IMR-90 (cell line): ENCODE measurements at regions not wholly inside any gene's neighbourhood (a gene's known extent, or its start where the extent isn't known, plus 50 kb on each side); places are given as distances from the start of the nearest gene placed in this dataset.

Experiments
- ATAC-seq: fragments of 200-7000 bp; cut with Tn5 transposase; 2 replicates; pipeline ENCODE4 v1.9.1; 2020; ENCODE audit warnings: low read depth, mild to moderate bottlenecking, moderate library complexity
- BruUV-seq: library from RNA; stranded (reverse); fragments of 400-500 nt; replicated peaks from 2 replicates; lab custom pipeline; 2021; lab: Mats Ljungman, UMichigan
- CTCF ChIA-PET: fragments of 300-600 bp; formaldehyde crosslinking; extraction: SDS; loops from one replicate; lab custom pipeline; 2021; ENCODE audit warnings: antibody characterized with exemption; lab: Yijun Ruan, JAX
- POLR2A ChIA-PET: fragments of 300-600 bp; sonication (Branson Sonifier 250); formaldehyde crosslinking; loops from one replicate; lab custom pipeline; 2022; ENCODE audit warnings: antibody characterized with exemption; ENCODE audit not compliant: unreplicated experiment; lab: Charles Lee
- DNase-seq: peaks from one replicate; pipeline ENCODE4 v3.0.0; 2013
- H2AFZ ChIP-seq: replicated peaks from 2 replicates; pipeline ENCODE3; 2013; ENCODE audit warnings: low read length, mild to moderate bottlenecking; ENCODE audit not compliant: poor library complexity
- H2AK5ac ChIP-seq: 2 replicates; pipeline ENCODE4 v1.6.1; 2013; ENCODE audit warnings: low read depth, low read length, inconsistent platforms
- H2AK9ac ChIP-seq: replicated peaks from 2 replicates; pipeline ENCODE3; 2013; ENCODE audit warnings: mild to moderate bottlenecking, low read depth, low read length, moderate library complexity; ENCODE audit not compliant: poor library complexity
- H2BK120ac ChIP-seq: 2 replicates; pipeline ENCODE4 v1.6.1; 2013; ENCODE audit warnings: low read depth, low read length, inconsistent platforms
- H2BK15ac ChIP-seq: 3 replicates; pipeline ENCODE4 v1.6.1; 2013; ENCODE audit warnings: low read depth, low read length, inconsistent platforms
- H2BK20ac ChIP-seq: 2 replicates; pipeline ENCODE4 v1.6.1; 2013; ENCODE audit warnings: low read depth, mild to moderate bottlenecking, inconsistent platforms, low read length, moderate library complexity
- H2BK5ac ChIP-seq: 2 replicates; pipeline ENCODE4 v1.6.1; 2013; ENCODE audit warnings: mild to moderate bottlenecking, low read depth, low read length, inconsistent platforms; ENCODE audit not compliant: poor library complexity, severe bottlenecking
- H3K14ac ChIP-seq: replicated peaks from 2 replicates; pipeline ENCODE4 v1.6.1; 2013; ENCODE audit warnings: low read depth, low read length, inconsistent platforms
- H3K18ac ChIP-seq: 2 replicates; pipeline ENCODE4 v1.6.1; 2013; ENCODE audit warnings: low read depth, low read length, control low read depth
- H3K23ac ChIP-seq: 2 replicates; pipeline ENCODE4 v1.6.1; 2013; ENCODE audit warnings: low read depth, low read length, inconsistent platforms
- H3K27ac ChIP-seq: 2 replicates; pipeline ENCODE4 v1.5.1; 2013; ENCODE audit warnings: mild to moderate bottlenecking, control low read depth, low read length; ENCODE audit not compliant: insufficient read depth
- H3K27me3 ChIP-seq: 2 replicates; pipeline ENCODE4 v1.6.1; 2013; ENCODE audit warnings: low read length; ENCODE audit not compliant: control insufficient read depth, insufficient read depth
- H3K36me3 ChIP-seq: 2 replicates; pipeline ENCODE4 v1.6.1; 2013; ENCODE audit warnings: low read length, mixed read lengths; ENCODE audit not compliant: control insufficient read depth, insufficient read depth
- H3K4ac ChIP-seq: 2 replicates; pipeline ENCODE4 v1.6.1; 2013; ENCODE audit warnings: low read depth, low read length, inconsistent platforms
- H3K4me1 ChIP-seq: 2 replicates; pipeline ENCODE4 v1.6.1; 2013; ENCODE audit warnings: low read length, mixed read lengths; ENCODE audit not compliant: control insufficient read depth, insufficient read depth
- H3K4me2 ChIP-seq: 2 replicates; pipeline ENCODE4 v1.6.1; 2013; ENCODE audit warnings: low read depth, mild to moderate bottlenecking, control low read depth, low read length, moderate library complexity
- H3K4me3 ChIP-seq: 2 replicates; pipeline ENCODE4 v1.5.1; 2013; ENCODE audit warnings: low read depth, mild to moderate bottlenecking, control low read depth, low read length, moderate library complexity; ENCODE audit not compliant: insufficient read depth
- H3K56ac ChIP-seq: 2 replicates; pipeline ENCODE4 v1.6.1; 2013; ENCODE audit warnings: low read length, inconsistent platforms; ENCODE audit not compliant: insufficient read depth; ENCODE audit errors: extremely low read depth
- H3K79me1 ChIP-seq, 2 experiments: 2 replicates each; pipeline ENCODE4 v1.6.1; 2013; ENCODE audit warnings: low read length in 2 of 2, inconsistent platforms in 1 of 2, low read depth in 1 of 2
- H3K9ac ChIP-seq: 2 replicates; pipeline ENCODE4 v1.6.1; 2013; ENCODE audit warnings: low read depth, low read length, control low read depth
- H3K9me1 ChIP-seq: 2 replicates; pipeline ENCODE4 v1.6.1; 2013; ENCODE audit warnings: low read length, inconsistent platforms; ENCODE audit not compliant: insufficient read depth
- H3K9me3 ChIP-seq: 2 replicates; pipeline ENCODE4 v1.6.1; 2013; ENCODE audit warnings: low read length; ENCODE audit not compliant: control insufficient read depth, insufficient read depth
- H4K20me1 ChIP-seq: 2 replicates; pipeline ENCODE4 v1.6.1; 2013; ENCODE audit warnings: low read length, inconsistent platforms; ENCODE audit not compliant: insufficient read depth
- H4K5ac ChIP-seq: 2 replicates; pipeline ENCODE4 v1.6.1; 2013; ENCODE audit warnings: mild to moderate bottlenecking, low read depth, low read length, control low read depth
- H4K8ac ChIP-seq, 2 experiments: 2 replicates each; pipeline ENCODE4 v1.6.1; 2013; ENCODE audit warnings: low read depth in 2 of 2, low read length in 2 of 2, control low read depth in 1 of 2, inconsistent platforms in 1 of 2
- H4K91ac ChIP-seq: 2 replicates; pipeline ENCODE4 v1.6.1; 2013; ENCODE audit warnings: low read depth, low read length, inconsistent platforms; ENCODE audit not compliant: insufficient read depth
- CEBPB ChIP-seq: IDR thresholded peaks from 2 replicates; pipeline ENCODE4 v1.6.1; 2012; ENCODE audit warnings: low read depth, low read length, improper control_type of control experiment
- RAD21 ChIP-seq: IDR thresholded peaks from 2 replicates; pipeline ENCODE4 v1.6.1; 2012; ENCODE audit warnings: low read length, improper control_type of control experiment
- WGBS, 2 experiments: methylation state at CpG; one replicate each; pipeline versions ENCODE4 v1.1.5 to v1.1.7; 2013; ENCODE audit warnings: missing lambda C conversion rate in 2 of 2; ENCODE audit not compliant: insufficient read length in 1 of 2; ENCODE audit errors: extremely low coverage in 2 of 2; 5-methylcytosine and 5-hydroxymethylcytosine counted together
- dilution Hi-C: fragments of 300-500 bp; cut with HindIII; formaldehyde crosslinking; loops from one replicate; pipeline ENCODE4 v1.14.3; 2018; ENCODE audit warnings: low sequenced_read_pairs; ENCODE audit not compliant: unreplicated experiment
- in situ Hi-C: fragments of 300-500 bp; cut with MboI; formaldehyde crosslinking; loops from 3 replicates; pipeline ENCODE4 v1.14.3; 2019; ENCODE audit warnings: low sequenced_read_pairs, inconsistent platforms, mixed read lengths
- intact Hi-C: fragments of 100-400 bp; cut with micrococcal nuclease; formaldehyde crosslinking; loops from 2 replicates; pipeline ENCODE4 v1.10.0; 2022
- TF ChIP-seq, protein P1 (sequence below): fragments of 150-350 bp; IDR thresholded peaks from 2 replicates; pipeline ENCODE4 v1.6.1; 2017; ENCODE audit warnings: mild to moderate bottlenecking, antibody characterized with exemption, low read length, low read depth

DNA sequence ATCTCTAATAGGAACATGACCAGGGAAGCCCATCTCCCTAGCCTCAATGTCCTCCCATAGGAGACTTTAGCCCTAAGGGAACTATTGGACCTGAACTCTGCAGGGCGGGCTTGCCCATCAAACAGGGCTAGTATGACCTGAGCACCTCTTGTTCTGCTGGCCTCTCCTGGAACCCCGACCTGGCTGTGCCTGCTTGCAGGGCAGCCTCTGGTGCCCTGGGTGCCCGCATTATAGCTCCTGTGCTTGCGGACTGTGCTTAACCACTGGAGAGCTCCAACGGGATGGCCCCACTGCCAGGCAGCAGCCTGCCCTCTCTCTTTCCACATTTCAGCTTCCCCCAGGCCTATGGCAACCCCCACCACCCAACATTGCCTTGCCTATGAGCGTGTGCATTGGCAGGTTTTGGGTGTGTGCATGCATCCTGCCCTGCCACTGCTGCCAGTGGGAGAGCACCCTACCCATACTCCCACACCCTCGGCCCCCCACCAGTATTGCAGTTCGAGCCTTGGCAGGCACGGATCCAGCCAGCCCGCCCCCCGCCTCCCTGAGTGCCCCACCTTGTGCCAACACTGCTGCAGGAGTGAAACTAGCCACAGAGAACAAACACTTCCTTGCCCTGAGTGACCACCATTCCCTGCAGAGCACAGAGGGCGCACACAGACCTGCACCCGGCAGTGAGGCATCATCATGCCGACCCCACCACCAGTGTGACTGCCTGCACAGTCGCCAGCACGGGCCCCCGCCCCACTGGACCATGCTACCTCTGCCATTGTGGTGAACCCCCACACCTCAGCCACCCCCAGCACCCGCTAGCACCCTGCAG, 1123.8 kb upstream of the CDH6 start:
- no peak overlapping the region for H3K4me3 ChIP-seq
- no peaks in the 10 kb centered on the region for H4K20me1 ChIP-seq
- no peak overlapping the region for H3K4ac ChIP-seq
- H2BK5ac ChIP-seq = no peak overlapping the region
- peaks cover 8% of the 10 kb centered on the region for H3K9me3 ChIP-seq
- DNase-seq (no peak), ATAC-seq (no peak)
- dilution Hi-C loops (no loop called here), in situ Hi-C loops (no loop called here), intact Hi-C loops (no loop called here)
- WGBS, 2 experiments = 50% methylated on average over 3 of the region's 18 CpGs; no CpG with 5 or more reads in 1 of the 2 experiments
- no peak overlapping the region for H2BK120ac ChIP-seq
- H3K27me3 ChIP-seq = no peaks in the 10 kb centered on the region
- H2AK5ac ChIP-seq = no peak overlapping the region
- H3K36me3 ChIP-seq = no peaks in the 10 kb centered on the region
- ChIA-PET POLR2A (no interaction called here), CTCF (no interaction called here)
- no peak overlapping the region for H3K18ac ChIP-seq
- no peak overlapping the region for H2AK9ac ChIP-seq
- no peak overlapping the region for H3K27ac ChIP-seq
- H4K8ac ChIP-seq = no peak overlapping the region
- H3K4me2 ChIP-seq = no peak overlapping the region
- H2AFZ ChIP-seq = no peak overlapping the region
- no peak overlapping the region for H3K9ac ChIP-seq
- no peak overlapping the region for H3K56ac ChIP-seq
- no TSS peak for BruUV-seq
- H3K79me1 ChIP-seq = no peaks in the 10 kb centered on the region
- no peak overlapping the region for H4K5ac ChIP-seq
- TF ChIP-seq, protein P1, sequence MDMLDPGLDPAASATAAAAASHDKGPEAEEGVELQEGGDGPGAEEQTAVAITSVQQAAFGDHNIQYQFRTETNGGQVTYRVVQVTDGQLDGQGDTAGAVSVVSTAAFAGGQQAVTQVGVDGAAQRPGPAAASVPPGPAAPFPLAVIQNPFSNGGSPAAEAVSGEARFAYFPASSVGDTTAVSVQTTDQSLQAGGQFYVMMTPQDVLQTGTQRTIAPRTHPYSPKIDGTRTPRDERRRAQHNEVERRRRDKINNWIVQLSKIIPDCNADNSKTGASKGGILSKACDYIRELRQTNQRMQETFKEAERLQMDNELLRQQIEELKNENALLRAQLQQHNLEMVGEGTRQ = no peak
- TF ChIP-seq RAD21 (no peak), CEBPB (no peak)
- no peak overlapping the region for H4K91ac ChIP-seq
- H3K14ac ChIP-seq = no peak overlapping the region
- no peaks in the 10 kb centered on the region for H3K4me1 ChIP-seq
- no peak overlapping the region for H2BK20ac ChIP-seq
- no peak overlapping the region for H3K23ac ChIP-seq
- no peaks in the 10 kb centered on the region for H3K9me1 ChIP-seq
- no peak overlapping the region for H2BK15ac ChIP-seq
